Astrocyte (in vitro differentiated cells and primary cell): ENCODE measurements at regions not wholly inside any gene's neighbourhood (a gene's known extent, or its start where the extent isn't known, plus 50 kb on each side); places are given as distances from the start of the nearest gene placed in this dataset.

ENCODE experiments used
- DNase-seq: peaks from one replicate; pipeline ENCODE4 v3.0.0-alpha.2; 2010; ENCODE audit warnings: low read depth
- FAIRE-seq: peaks from 2 replicates; lab custom pipeline; 2011; peaks lifted over from hg19 to GRCh38; lab: Jason Lieb, UNC
- H2AFZ ChIP-seq: 2 replicates; pipeline ENCODE4 v1.6.0; 2012; ENCODE audit warnings: low read depth, low read length, inconsistent platforms
- H3K27ac ChIP-seq: 2 replicates; pipeline ENCODE4 v1.5.1; 2011; ENCODE audit warnings: low read depth, low read length, inconsistent platforms
- H3K27me3 ChIP-seq: 2 replicates; pipeline ENCODE4 v1.6.0; 2011; ENCODE audit warnings: low read length, inconsistent platforms; ENCODE audit not compliant: insufficient read depth
- H3K36me3 ChIP-seq: 2 replicates; pipeline ENCODE4 v1.5.1; 2011; ENCODE audit warnings: low read length, inconsistent platforms; ENCODE audit not compliant: insufficient read depth
- H3K4me1 ChIP-seq: 2 replicates; pipeline ENCODE4 v1.5.1; 2011; ENCODE audit warnings: low read length, inconsistent platforms; ENCODE audit not compliant: insufficient read depth
- H3K4me2 ChIP-seq: 2 replicates; pipeline ENCODE4 v1.6.0; 2012; ENCODE audit warnings: low read length, inconsistent platforms
- H3K4me3 ChIP-seq: 2 replicates; pipeline ENCODE4 v1.5.1; 2011; ENCODE audit warnings: low read depth, mild to moderate bottlenecking, low read length, inconsistent platforms; ENCODE audit not compliant: insufficient read depth
- H3K79me2 ChIP-seq: 2 replicates; pipeline ENCODE4 v1.6.0; 2012; ENCODE audit warnings: mild to moderate bottlenecking, low read length, inconsistent platforms; ENCODE audit not compliant: insufficient read depth
- H3K9ac ChIP-seq: 2 replicates; pipeline ENCODE4 v1.6.0; 2012; ENCODE audit warnings: mild to moderate bottlenecking, low read length, inconsistent platforms
- H3K9me3 ChIP-seq: 2 replicates; pipeline ENCODE4 v1.5.1; 2012; ENCODE audit warnings: low read depth, mild to moderate bottlenecking, low read length, inconsistent platforms; ENCODE audit not compliant: insufficient read depth
- H4K20me1 ChIP-seq: 2 replicates; pipeline ENCODE4 v1.6.0; 2012; ENCODE audit warnings: low read length, inconsistent platforms; ENCODE audit not compliant: insufficient read depth
- H3K27ac Mint-ChIP-seq: one replicate; pipeline ENCODE4 v1.8.0; 2021; ENCODE audit warnings: mild to moderate bottlenecking, mixed read lengths; ENCODE audit not compliant: unreplicated experiment
- H3K27me3 Mint-ChIP-seq: one replicate; pipeline ENCODE4 v1.8.0; 2021; ENCODE audit warnings: low read depth, mixed read lengths; ENCODE audit not compliant: unreplicated experiment
- H3K36me3 Mint-ChIP-seq: one replicate; pipeline ENCODE4 v1.8.0; 2021; ENCODE audit warnings: low read depth, mixed read lengths; ENCODE audit not compliant: unreplicated experiment
- H3K4me1 Mint-ChIP-seq: one replicate; pipeline ENCODE4 v1.8.0; 2021; ENCODE audit warnings: low read depth, mixed read lengths; ENCODE audit not compliant: unreplicated experiment
- H3K4me3 Mint-ChIP-seq: one replicate; pipeline ENCODE4 v1.8.0; 2021; ENCODE audit warnings: mild to moderate bottlenecking, moderate library complexity, mixed read lengths; ENCODE audit not compliant: unreplicated experiment
- H3K9me3 Mint-ChIP-seq: one replicate; pipeline ENCODE4 v1.8.0; 2021; ENCODE audit warnings: mild to moderate bottlenecking, mixed read lengths; ENCODE audit not compliant: unreplicated experiment
- CTCF ChIP-seq: IDR thresholded peaks from 2 replicates; pipeline ENCODE4 v1.5.1; 2011; ENCODE audit warnings: low read depth, mild to moderate bottlenecking, inconsistent platforms, low read length, moderate library complexity; ENCODE audit not compliant: insufficient read depth
- EZH2 ChIP-seq: IDR thresholded peaks from 2 replicates; pipeline ENCODE4 v1.6.1; 2012; ENCODE audit warnings: mild to moderate bottlenecking, low read length, inconsistent platforms; ENCODE audit not compliant: insufficient read depth

DNA sequence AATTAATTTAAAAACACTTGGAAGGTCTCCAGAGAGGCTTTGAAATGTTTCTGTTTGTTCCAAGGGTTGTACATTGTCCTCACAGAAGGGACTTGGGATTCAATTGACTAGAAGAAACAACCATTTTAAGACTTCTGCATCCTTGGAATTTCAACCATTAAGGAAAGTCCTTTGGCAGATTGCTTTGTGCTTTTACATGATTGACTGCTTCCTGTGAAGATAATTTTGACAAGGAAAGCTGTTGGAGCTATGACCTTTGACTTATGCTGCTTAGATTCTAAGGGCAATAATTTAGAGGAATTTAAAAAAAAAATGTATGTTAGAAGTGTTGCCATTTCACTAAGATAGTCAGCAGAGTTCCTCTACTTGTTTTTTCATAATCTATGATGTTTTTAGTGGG is 483.9 kb upstream of the TBL1XR1 start:
- Mint-ChIP-seq H3K4me1 (peaks cover 23% of the 10 kb centered on the region), H3K9me3 (no peaks in the 10 kb centered on the region), H3K4me3 (no peak overlapping the region), H3K27me3 (no peaks in the 10 kb centered on the region), H3K36me3 (no peaks in the 10 kb centered on the region), H3K27ac (no peak overlapping the region)
- Histone ChIP-seq H3K79me2 (no peaks in the 10 kb centered on the region), H2AFZ (no peak overlapping the region), H3K4me1 (peaks cover 16% of the 10 kb centered on the region), H3K36me3 (no peaks in the 10 kb centered on the region), H3K9ac (no peak overlapping the region), H3K9me3 (no peaks in the 10 kb centered on the region), H3K4me3 (no peak overlapping the region), H3K27me3 (no peaks in the 10 kb centered on the region), H3K27ac (no peak overlapping the region), H3K4me2 (no peak overlapping the region), H4K20me1 (no peaks in the 10 kb centered on the region)
- TF ChIP-seq EZH2: no peak
- TF ChIP-seq CTCF: no peak
- DNase-seq (no peak), FAIRE-seq (peak; percentile 50)

DNA sequence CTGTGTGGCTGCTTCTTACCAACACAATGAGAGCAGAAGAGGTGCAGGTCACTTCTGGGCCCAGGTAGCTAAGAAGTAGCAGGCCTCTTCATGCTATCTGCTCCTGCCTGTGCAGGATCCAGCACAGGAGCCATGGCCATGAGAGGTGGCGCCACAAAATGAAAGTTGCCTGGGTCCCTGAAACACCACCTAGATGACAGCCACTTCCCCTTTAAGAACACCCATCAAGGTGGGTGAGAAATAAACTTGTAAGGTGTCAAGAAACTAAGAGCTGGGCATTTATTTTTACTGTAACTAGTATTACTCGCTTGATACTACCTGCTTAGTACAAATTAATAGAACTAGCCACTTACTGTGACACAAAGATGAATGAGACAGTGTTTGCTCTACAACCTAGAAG is 484.6 kb upstream of the TBL1XR1 start:
- Mint-ChIP-seq H3K36me3 (no peaks in the 10 kb centered on the region), H3K4me3 (no peak overlapping the region), H3K4me1 (peaks cover 21% of the 10 kb centered on the region), H3K27me3 (no peaks in the 10 kb centered on the region), H3K27ac (no peak overlapping the region), H3K9me3 (no peaks in the 10 kb centered on the region)
- Histone ChIP-seq H3K9me3 (no peaks in the 10 kb centered on the region), H2AFZ (no peak overlapping the region), H3K27ac (no peak overlapping the region), H3K4me2 (no peak overlapping the region), H3K79me2 (no peaks in the 10 kb centered on the region), H4K20me1 (no peaks in the 10 kb centered on the region), H3K4me1 (peaks cover 16% of the 10 kb centered on the region), H3K36me3 (no peaks in the 10 kb centered on the region), H3K4me3 (no peak overlapping the region), H3K9ac (no peak overlapping the region), H3K27me3 (no peaks in the 10 kb centered on the region)
- FAIRE-seq (peak; percentile 34), DNase-seq (no peak)
- TF ChIP-seq CTCF: no peak
- TF ChIP-seq EZH2: no peak

- Histone ChIP-seq H3K27ac (no peak overlapping the region), H3K4me3 (no peak overlapping the region), H4K20me1 (no peaks in the 10 kb centered on the region), H3K9ac (no peak overlapping the region), H3K27me3 (no peaks in the 10 kb centered on the region), H3K4me1 (peaks cover 16% of the 10 kb centered on the region), H2AFZ (no peak overlapping the region), H3K9me3 (no peaks in the 10 kb centered on the region), H3K4me2 (no peak overlapping the region), H3K79me2 (no peaks in the 10 kb centered on the region), H3K36me3 (no peaks in the 10 kb centered on the region)
- Mint-ChIP-seq H3K36me3 (no peaks in the 10 kb centered on the region), H3K4me3 (no peak overlapping the region), H3K27me3 (peaks cover 2% of the 10 kb centered on the region), H3K4me1 (peaks cover 21% of the 10 kb centered on the region), H3K9me3 (no peaks in the 10 kb centered on the region), H3K27ac (no peak overlapping the region)
- TF ChIP-seq CTCF: no peak
- no peak for TF ChIP-seq EZH2
- no peak for FAIRE-seq
- no peak for DNase-seq
These were observed 486.3 kb upstream of the TBL1XR1 start for GRCh38 chr3:177683586-177683985.
